Left lung (tissue), 4 donors: ENCODE measurements at regions not wholly inside any gene's neighbourhood (a gene's known extent, or its start where the extent isn't known, plus 50 kb on each side); places are given as distances from the start of the nearest gene placed in this dataset.
"Not testable (repeated sequence)": the region's sequence is repeated elsewhere in the genome, so short reads cannot be mapped to it uniquely, and the experiment has no call there.

Experiments used
- ATAC-seq: fragments of 200-7000 bp; cut with Tn5 transposase; one replicate; pipeline ENCODE4 v1.9.1; 2020; ENCODE audit warnings: moderate library complexity
- DNase-seq, 4 donors: peaks; one replicate each; pipeline ENCODE4 v3.0.0-alpha.2; 2013 to 2020
- H3K27ac ChIP-seq, 2 donors: fragments of 200-600 bp; sonication (generic) in 1 of 2; one replicate each; pipeline versions ENCODE4 v1.5.0 to v1.8.0; 2020 to 2021
- H3K27me3 ChIP-seq, 2 donors: fragments of 200-600 bp; sonication (generic) in 1 of 2; one replicate each; pipeline versions ENCODE4 v1.5.0 to v1.8.0; 2020 to 2021
- H3K36me3 ChIP-seq, 2 donors: fragments of 200-600 bp; sonication (generic) in 1 of 2; one replicate each; pipeline versions ENCODE4 v1.5.0 to v1.8.0; 2020 to 2021
- H3K4me1 ChIP-seq, 2 donors: fragments of 200-600 bp; one replicate each; pipeline ENCODE4 v1.8.0; 2021
- H3K4me3 ChIP-seq, 2 donors: fragments of 200-600 bp; sonication (generic) in 1 of 2; one replicate each; pipeline versions ENCODE4 v1.5.0 to v1.8.0; 2020 to 2021; ENCODE audit warnings: mild to moderate bottlenecking in 1 of 2
- H3K9me3 ChIP-seq, 2 donors: fragments of 200-600 bp; sonication (generic) in 1 of 2; one replicate each; pipeline versions ENCODE4 v1.5.0 to v1.8.0; 2020 to 2021
- CTCF ChIP-seq, 2 donors: fragments of 200-600 bp; sonication (generic) in 1 of 2; IDR thresholded peaks; one replicate each; pipeline versions ENCODE4 v1.5.0 to v1.8.0; 2021; ENCODE audit warnings: antibody characterized with exemption in 2 of 2
- intact Hi-C, 2 donors: fragments of 100-400 bp; cut with DNase I; formaldehyde crosslinking; loops; one replicate each; pipeline versions ENCODE4 v1.11.2 to v1.14.2; 2022
- donor health status: DM: no; HTN: yes; CAD: no.
- donor health status: DM: no; HTN: no; CAD: no.

GRCh38 chr9:129544761-129545160, 76.1 kb downstream of the C9orf50 start:
- ATAC-seq (no peak), DNase-seq (no peak)
- H3K36me3 ChIP-seq, result no peaks in the 10 kb centered on the region
- H3K9me3 ChIP-seq, result no peaks in the 10 kb centered on the region
- intact Hi-C loops, result loop anchor here in 1 of 2 donors (10.0 kb wide), 1 partner anchor 60 kb away; no protein-coding TSS in a partner anchor
- H3K27ac ChIP-seq, result no peak overlapping the region
- TF ChIP-seq CTCF (IDR thresholded peaks at IDR 0.05), result no peak
- no peak overlapping the region for H3K4me3 ChIP-seq
- peaks cover 0 to 7% of the 10 kb centered on the region in 2 donors for H3K27me3 ChIP-seq
- peaks cover 1 to 22% of the 10 kb centered on the region in 2 donors for H3K4me1 ChIP-seq

- Histone ChIP-seq H3K27me3 (no peaks in the 10 kb centered on the region), H3K27ac (peak overlapping the region in 1 of 2 donors; percentile 37), H3K9me3 (no peaks in the 10 kb centered on the region), H3K36me3 (no peaks in the 10 kb centered on the region), H3K4me1 (peaks cover 0 to 10% of the 10 kb centered on the region in 2 donors), H3K4me3 (no peak overlapping the region)
- TF ChIP-seq CTCF (IDR thresholded peaks at IDR 0.05), result no peak
- intact Hi-C loops, result loop anchor here in 1 of 2 donors (10.0 kb wide), 1 partner anchor 62 kb away; no protein-coding TSS in a partner anchor
- DNase-seq, result no peak
- ATAC-seq, result no peak
Observed at GRCh38 chr9:129542741-129543140, 78.2 kb downstream of the C9orf50 start.

- no peak for DNase-seq
Observed at GRCh38 chr9:129541270-129541669, 79.6 kb downstream of the C9orf50 start.

GRCh38 chr9:129539446-129539845, 81.5 kb downstream of the C9orf50 start:
- no peak for TF ChIP-seq CTCF (IDR thresholded peaks at IDR 0.05)
- H3K4me3 ChIP-seq, result no peak overlapping the region
- no peaks in the 10 kb centered on the region for H3K36me3 ChIP-seq
- no peak for DNase-seq
- H3K9me3 ChIP-seq, result no peaks in the 10 kb centered on the region
- intact Hi-C loops, result no loop called here
- no peak for ATAC-seq
- H3K27ac ChIP-seq, result no peak overlapping the region
- no peaks in the 10 kb centered on the region for H3K27me3 ChIP-seq
- H3K4me1 ChIP-seq, result peaks cover 0 to 10% of the 10 kb centered on the region in 2 donors

More at GRCh38 chr9:129541270-129541669, 79.6 kb downstream of the C9orf50 start:
- peaks cover 0 to 10% of the 10 kb centered on the region in 2 donors for H3K4me1 ChIP-seq
- no peak overlapping the region for H3K27ac ChIP-seq
- ATAC-seq, result no peak
- H3K4me3 ChIP-seq, result no peak overlapping the region
- H3K9me3 ChIP-seq, result no peaks in the 10 kb centered on the region
- TF ChIP-seq CTCF (IDR thresholded peaks at IDR 0.05), result no peak
- H3K36me3 ChIP-seq, result no peaks in the 10 kb centered on the region
- intact Hi-C loops, result loop anchor here in 1 of 2 donors (10.0 kb wide), 1 partner anchor 64 kb away; no protein-coding TSS in a partner anchor
- H3K27me3 ChIP-seq, result no peaks in the 10 kb centered on the region

- ATAC-seq, H3K36me3 ChIP-seq, H3K4me3 ChIP-seq, H3K27me3 ChIP-seq, intact Hi-C loops, DNase-seq, H3K9me3 ChIP-seq, H3K27ac ChIP-seq, H3K4me1 ChIP-seq: not testable (repeated sequence)
Observed at GRCh38 chr9:129531860-129532402, 89.0 kb downstream of the C9orf50 start.

- H3K27me3 ChIP-seq, intact Hi-C loops, H3K4me3 ChIP-seq, H3K4me1 ChIP-seq, ATAC-seq, H3K9me3 ChIP-seq, H3K36me3 ChIP-seq, DNase-seq, H3K27ac ChIP-seq: not testable (repeated sequence)
Observed at GRCh38 chr9:129527955-129528354, 92.9 kb downstream of the C9orf50 start.
